ENCODE measurements at regions not wholly inside any gene's neighbourhood (a gene's known extent, or its start where the extent isn't known, plus 50 kb on each side); places are given as distances from the start of the nearest gene placed in this dataset.

DNA sequence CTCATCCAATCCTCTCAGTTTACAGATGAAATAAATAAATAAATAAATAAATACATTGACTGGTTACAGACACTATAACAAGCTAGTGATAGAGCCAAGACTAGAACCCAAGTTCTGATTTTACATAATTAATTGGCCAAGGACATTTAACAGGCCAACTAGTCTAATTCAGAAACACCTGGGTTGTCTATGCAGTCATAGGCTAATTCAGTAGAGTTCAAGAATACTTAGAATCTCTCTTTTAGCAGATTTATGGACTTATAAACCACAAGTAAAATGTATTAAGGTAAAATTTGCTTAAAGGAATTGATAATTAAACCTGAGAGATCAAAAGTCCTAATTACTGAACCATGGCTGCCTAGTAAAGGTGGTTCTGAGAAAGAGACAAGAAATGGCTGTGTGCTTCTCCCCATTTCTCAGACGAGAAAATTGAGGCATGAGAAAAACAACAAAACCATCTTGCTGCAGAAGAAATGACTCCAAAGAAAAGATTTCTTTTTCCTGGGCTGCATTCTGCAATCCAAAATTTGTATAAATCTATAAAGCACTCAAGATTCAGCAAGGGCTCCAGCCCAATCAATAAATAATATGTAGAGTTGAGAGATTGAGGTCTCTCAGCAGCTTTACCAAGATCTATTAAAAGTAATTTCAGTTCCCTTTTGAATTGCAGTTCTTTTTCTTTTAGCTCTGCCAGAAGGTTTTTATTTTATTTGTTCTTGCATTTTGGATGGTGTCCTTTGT, 98.3 kb downstream of the DUSP10 start:
- DNase-seq, result no peak

DNA sequence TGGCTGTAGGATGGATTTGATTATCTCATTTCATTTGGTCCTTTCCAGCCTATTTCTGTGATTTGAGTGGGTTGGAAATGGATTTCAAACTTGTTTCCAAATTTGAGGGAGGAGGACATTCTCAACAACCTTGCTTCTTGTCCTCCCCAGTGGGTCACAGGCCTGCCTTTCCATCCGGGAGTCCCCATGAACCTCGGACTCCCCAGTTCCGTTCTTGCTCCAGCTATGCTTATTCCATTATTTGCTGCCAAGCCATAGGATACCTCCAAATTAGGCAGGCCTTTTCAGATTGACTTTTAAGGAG, 97.8 kb downstream of the DUSP10 start:
- DNase-seq, result no peak

DNA sequence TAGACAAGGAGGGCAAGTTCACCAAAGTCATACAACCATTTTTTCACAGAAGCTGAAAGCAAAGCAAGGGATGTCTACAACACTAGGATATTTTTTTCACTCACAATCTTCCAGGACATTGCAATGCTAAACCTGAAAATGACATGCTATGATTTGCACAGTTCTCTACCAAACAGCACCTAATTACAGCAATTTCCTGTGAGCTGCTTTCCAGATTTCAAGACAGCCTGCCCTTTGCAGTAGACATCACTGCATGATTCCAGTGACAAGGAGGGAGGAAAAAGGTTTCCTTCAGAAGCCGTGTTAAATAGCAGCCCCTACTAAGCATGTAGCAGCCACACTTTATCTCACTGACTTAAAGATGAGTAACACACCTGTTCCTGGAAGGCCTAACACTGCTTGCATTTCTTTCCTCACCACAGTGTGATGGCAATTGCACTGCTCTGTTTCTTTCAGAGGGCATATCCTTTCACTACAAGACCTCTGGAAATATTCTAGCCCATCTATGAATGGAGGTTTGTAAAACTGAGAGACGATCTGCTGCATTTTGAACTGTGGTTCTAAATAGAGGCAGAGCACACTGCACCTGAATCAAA, 97.1 kb downstream of the DUSP10 start:
- DNase-seq, result no peak

DNA sequence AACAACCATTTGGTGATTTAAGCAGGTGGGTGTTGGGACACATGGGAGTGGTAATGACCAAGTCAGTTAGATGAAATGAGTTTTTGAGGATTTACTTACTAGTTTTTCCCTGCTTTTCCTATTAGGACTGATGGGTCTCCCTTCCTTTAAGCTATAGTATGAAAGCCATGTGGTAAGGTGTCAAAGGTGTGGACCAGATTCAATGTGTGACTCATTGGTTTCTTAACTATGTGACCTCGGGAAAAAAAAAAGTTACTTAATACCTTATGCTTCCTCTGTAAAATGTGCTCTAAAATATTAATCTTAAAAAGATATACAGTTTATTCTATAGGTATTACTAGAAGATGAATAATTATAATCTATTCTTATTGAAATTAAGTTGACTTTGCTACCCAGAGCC, 93.7 kb downstream of the DUSP10 start:
- DNase-seq, result no peak

Data from SHP77 treated with DMSO at 0.1 percent for 48 hours (cell line).